ENCODE measurements at regions not wholly inside any gene's neighbourhood (a gene's known extent, or its start where the extent isn't known, plus 50 kb on each side); places are given as distances from the start of the nearest gene placed in this dataset.

DNA sequence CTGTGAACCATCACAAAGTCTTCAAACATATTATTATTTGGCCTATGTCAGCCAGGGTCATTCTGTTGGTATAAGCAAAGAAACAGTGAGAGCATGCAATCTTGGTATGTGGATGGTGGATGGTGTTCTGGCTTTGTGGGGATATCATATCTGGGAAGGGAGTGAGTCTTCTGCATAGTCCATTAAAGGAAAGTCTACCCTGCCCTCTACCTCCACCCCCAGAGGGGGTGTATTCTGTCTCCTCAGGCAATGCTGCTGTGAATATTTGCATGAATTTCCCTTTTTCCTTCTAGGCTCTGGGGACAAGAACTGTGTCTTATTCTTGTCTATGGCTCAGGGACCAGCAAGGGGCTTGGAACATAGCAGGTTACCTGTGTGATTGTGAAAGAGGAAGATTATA, 495.8 kb downstream of the PDCD6IP start:
- no peak for DNase-seq (ENCODE audit: low spot score)

DNA sequence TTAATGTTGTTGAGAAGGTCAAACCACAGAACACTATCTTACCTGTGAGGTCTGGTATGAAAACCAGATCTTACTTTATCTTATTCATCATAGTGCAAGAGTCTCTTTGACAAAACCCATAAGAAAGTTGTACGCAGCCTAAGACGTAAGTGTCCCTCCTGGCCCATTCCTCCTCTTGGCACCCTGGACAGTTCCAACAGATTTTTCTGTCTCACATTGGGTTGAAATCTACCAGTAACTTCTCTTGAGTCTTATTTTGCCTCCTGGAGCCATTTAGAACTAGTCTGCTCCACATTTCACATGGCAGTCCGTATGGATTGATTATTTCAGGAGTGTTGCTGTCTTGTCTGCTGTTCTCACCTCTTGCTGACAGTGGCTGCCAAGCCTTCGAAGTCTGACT, 498.4 kb downstream of the PDCD6IP start:
- no peak for DNase-seq (ENCODE audit: low spot score)

DNA sequence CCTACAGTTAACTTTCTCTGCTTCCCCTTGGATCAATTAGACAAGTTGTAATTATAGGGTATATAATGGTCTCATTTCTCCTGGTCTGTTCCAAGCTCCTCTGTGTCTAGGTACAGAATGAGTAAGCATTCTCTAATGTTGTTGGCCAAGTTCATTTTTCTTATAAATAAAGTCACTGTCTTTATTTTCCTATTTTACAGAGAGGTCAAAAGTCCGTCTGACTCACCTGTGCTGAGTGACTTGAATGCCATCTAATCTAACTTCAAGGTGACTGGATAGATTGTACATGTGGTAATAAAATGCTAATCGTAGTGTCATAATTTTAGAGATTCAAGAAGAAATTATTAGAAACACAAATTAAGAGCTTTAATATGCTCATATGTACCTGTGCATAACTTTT, 500.2 kb downstream of the PDCD6IP start:
- peak; percentile 38 for DNase-seq (ENCODE audit: low spot score)

DNA sequence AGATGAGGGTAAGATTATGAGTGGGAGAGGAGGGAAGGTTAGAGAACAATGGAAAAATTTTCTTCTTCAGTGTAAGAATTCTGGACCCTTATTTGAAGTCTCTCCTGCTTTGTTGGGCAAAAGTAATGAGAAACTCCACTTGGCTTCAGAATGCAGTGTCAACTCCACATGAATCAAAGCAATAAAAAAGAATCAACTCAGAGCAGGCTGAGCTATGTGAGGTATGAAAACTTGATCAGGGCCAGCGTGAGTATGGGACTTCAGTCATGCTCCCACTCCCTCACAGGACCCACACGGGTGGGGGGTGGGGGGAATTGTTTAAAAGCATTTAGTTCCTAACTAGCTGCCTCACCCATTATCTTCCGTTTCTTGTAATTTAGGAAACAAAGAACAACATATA, 502.2 kb downstream of the PDCD6IP start:
- DNase-seq (ENCODE audit: low spot score), result no peak

DNA sequence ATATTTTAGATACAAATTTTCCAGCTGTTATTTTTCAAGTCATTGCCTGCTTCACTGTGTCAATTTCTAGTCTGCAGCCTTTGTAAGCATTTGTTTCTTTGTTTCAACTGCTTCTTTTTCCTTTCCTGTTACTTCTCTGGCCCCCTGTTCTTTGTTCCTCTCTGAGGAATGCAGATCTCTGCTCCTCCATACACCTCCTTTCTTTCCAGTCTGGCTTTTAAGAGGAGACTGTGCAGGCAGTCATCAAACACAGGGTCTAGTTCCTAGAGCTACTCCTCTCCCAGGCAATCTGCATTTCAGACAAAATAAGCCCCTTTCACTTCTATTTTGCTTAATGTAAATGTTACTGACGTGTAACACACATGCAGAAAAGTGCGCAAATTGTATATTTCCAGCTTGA, 502.9 kb downstream of the PDCD6IP start:
- no peak for DNase-seq (ENCODE audit: low spot score)

DNA sequence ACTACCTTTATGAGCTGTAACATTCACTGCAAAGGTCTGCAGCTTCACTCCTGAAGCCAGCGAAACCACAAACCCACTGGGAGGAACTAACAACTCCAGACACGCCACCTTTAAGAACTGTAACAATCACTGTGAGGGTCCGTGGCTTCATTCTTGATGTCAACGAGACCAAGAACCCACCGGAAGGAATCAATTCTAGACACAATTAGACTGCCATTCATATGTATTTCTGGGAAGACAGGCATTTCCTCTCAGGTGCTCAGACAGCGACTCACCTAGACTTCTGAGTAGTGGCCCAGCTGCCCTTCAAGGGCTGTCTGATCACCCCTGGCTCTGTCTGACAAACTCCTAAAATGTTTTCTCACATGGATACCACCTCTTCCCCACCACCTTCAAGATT, 506.8 kb downstream of the PDCD6IP start:
- no peak for DNase-seq (ENCODE audit: low spot score)

DNA sequence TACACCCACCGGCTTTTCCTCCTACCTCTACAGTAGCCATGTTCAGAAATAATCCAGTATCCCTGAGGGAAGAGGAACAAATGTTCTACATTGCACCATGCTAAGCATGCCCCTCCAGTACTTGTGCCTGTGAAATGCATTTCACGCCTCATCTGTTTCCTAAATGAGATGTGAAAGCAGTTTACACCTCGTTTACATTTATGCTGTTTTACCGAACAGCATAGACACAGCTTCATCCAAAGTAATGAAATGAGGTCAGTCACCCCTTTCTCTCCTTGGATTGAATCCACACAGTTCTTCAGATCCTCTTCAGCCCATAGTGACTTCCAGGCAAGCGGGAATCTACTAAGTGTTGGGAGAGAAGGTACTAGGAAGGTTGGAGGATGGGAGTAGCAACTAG, 514.3 kb downstream of the PDCD6IP start:
- no peak for DNase-seq (ENCODE audit: low spot score)

DNA sequence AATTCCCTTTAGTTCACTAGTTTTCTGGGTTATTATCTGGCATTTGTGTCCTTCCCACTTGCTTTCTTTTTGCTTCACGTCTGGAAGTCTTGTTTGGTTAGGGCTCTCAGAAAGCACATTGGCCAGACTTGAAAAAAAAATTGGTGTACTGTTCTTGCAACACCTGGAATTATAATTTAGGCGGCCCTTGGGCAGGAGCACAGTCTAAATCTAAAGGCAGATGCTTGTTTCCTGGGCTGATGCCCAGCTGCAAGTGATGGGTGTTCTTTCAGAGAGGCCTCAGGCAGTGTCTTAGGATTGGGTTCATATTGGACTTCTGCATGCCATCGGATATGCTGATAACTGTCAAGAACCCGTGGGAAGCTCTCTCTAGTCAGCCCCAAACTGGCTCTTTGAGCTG, 521.5 kb downstream of the PDCD6IP start:
- DNase-seq (ENCODE audit: low spot score), result no peak

DNA sequence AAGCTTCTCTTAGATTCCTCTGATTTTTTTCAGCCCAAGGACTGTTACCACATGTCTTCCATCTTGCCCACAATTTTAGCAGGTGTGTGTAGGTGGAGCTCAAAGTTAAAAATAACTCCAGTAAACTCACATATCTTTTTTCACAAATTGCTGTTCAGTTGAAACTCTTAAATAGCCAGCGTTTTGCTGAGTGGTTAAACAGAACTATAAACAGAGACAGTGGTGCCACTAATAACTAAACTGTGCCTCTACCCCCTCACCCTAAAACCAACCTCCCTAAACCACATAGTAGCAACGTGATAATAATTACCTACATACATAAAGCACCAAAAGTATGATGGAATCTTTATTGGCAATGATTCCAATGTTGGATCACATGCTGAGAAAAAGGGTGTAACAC, 525.1 kb downstream of the PDCD6IP start:
- no peak for DNase-seq (ENCODE audit: low spot score)

DNA sequence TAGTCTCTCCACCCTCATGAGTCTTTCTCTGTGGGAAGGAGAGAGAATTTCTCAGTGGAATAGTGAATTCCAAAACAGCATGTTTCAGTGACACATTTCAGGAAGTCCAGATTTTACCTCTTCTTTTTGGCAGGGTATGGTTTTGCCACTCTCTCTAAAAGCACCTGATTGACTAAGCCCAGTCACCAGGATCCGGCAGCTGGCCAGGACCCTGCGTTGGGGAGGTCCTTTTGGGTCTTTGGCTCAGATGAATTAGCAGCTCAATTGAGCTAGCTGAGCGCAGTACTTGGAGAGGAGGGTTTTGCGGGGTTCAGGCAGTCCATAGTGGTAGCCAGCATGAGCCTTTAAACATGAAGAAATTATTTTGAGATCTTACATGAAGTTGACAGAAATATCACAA, 548.2 kb downstream of the PDCD6IP start:
- DNase-seq (ENCODE audit: low spot score), result no peak

DNA sequence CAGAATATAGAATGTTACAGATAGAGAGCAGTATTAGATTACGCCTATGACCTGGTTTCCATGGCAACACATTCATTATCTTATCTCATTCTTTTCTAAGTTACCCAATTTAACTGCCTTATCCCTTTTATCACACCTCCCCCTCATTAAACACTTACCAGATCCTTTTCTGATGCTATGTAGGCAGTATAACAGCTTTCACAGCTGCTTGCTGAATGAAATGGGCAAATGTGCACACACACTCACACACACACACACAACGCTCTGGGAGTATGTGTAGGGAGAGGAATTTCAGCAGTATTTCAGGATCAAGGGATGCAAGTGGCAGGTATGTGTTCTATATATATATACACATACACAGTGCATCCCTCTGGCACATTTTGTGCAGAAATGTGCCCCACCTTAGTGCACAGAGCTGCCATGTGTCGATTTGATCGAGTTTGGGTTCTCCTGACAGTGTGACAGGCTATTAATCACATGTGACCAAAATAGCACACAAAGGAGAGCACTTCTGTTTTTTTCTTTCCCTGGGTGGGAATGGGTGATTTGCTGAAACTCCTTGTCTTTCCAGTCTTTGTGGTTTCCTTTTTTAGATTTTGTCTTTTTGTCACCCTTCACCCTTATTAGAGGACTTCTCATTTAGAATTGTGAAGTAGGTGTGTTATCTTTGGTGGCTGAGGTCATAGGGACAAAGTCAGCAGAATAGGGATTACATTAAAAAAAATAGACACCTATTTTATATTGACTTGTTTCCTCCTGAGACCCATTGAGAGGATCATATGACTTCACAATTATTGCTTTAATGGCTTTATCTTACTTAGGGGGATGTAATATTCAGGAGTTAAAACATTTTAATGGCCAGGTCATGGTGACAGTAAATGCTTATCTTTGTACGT, 553.7 kb downstream of the PDCD6IP start:
- no peak for DNase-seq (ENCODE audit: low spot score)

DNA sequence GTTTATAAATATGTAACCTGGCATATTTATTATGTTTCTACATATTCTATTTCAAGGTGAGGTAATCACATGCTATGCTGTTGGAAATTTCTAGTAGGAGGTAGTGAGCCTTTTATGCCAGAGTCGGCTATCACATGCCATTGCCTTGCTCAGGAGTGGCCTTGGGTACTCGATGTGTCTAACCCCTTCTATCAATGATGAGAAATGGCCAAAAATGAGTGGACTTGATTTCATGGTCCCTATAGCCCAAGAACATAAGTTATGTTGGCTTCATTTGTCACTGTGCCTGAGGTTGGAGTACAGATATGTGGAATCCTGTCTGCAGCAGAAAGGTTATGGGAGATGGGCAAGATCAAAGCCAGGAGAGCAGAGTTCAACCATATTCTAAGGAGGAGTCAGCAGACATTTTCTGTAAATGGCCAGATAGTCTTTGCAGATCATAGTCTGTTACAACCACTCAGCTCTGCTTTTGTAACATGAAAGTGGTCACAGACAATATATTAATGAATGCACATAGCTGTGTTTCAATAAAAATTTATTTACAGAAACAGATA, 554.4 kb downstream of the PDCD6IP start:
- no peak for DNase-seq (ENCODE audit: low spot score)

DNA sequence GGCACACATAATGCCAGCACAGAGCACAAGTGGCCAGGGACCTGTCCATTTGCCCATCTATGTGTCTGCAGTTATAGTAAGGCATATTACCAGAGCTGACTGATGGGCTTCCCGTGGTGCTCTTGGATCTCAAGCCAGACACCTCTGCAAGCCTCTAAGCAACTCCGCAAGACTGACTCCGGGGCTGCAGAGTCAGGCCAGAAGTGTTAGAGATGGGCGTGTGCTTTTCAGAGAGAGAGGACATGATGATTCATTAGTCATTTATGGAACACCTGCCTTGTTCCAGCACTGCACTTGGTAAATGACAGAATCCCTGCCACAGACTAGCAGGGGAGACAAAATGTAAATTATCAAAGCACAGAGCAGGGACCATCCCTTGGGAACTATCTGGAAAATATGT, 559.0 kb downstream of the PDCD6IP start:
- DNase-seq (ENCODE audit: low spot score), result peak; percentile 2

DNA sequence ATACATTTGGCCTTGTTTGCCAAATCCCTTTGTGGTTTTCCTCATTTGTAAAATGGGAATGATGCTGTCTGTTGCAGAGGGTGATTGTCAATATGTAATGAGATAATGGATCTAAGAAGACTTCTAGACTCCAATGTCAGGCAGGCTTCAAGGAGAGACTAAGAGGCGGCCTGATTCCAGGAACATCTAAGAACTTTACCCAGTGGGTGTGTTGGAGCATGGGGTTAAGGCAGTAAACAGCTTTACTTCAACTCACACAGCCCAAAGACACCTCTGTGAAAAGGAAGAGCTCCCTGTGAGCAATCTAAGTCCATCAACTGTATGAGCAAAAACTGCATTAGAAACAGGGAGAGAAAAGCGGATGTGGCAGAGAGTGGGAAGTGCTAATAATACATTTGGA, 560.6 kb downstream of the PDCD6IP start:
- DNase-seq (ENCODE audit: low spot score), result no peak

DNA sequence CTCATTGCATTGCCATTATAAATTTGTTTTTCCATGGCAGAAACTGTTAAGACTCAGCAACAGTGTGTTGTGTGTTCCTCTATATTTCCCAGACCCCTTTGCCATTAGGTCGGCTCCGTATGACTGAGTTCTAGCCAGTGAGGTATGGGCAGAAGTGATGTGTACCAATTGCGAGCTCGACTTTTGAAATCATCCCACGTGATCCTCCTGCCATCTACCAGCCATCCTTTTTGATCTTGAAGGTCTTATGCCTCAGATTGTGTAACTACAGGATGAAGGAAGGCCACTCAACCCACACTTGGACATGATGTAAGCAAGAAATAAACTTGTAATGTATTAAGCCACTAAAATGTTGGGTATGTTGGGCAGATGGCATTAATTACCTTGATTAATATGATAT, 562.3 kb downstream of the PDCD6IP start:
- DNase-seq (ENCODE audit: low spot score), result no peak

DNA sequence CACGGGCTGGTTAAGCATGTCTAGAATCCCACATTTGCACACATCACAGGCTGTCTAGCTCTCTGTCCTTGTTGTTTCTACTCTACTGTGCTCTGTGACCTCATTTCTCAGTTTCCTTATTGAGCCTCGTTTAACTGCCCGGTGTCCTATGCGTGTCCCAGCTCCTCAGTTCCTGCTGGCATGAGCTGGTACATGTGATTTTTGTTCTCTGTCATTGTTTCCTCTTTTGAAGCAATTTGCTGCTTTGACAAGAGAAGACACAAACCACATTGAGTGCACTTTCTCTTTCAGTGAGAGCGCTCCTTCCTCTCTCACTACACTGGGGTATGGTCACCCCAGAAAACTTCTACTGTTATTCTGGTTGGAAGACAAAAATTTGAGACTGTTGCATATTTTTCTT, 563.5 kb downstream of the PDCD6IP start:
- DNase-seq (ENCODE audit: low spot score), result no peak

DNA sequence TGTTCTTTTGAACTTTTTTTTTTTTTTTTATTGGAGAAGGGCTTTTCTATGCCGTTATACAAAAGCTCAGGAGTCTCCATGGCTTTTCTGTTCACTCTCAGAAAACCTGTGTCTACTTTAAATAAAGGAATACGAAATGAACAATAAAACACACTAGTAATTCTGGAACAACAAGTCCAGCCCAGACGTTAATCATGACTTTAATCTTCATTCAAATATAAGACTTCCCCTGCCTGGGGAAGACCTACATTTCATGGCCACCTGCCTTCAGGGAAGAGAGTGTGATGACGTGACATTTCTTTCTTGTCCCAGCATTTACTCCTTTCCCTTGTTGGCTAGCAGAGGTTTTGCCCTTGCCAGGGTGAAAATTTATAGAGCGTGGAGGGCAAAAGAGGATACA, 564.5 kb downstream of the PDCD6IP start:
- DNase-seq (ENCODE audit: low spot score), result no peak

DNA sequence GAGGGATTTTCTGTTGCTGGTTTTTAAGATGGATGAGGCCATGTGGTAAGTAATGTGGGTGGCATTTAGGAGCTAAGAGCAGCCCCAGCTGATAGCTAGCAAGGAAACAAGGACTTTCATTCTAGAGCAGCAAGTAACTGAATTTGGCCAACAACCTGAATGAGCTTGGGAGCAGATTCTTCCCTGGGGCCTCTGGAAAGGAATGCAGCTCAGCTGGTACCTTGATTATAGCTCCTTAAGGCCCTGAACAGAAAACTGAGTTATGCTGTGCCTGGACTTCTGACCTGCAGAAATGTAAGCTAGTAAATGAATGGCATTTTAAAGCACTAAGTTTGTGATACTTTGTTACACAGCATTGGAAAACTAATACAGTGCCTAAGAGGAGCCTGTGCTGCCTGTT, 565.5 kb downstream of the PDCD6IP start:
- DNase-seq (ENCODE audit: low spot score), result no peak

DNA sequence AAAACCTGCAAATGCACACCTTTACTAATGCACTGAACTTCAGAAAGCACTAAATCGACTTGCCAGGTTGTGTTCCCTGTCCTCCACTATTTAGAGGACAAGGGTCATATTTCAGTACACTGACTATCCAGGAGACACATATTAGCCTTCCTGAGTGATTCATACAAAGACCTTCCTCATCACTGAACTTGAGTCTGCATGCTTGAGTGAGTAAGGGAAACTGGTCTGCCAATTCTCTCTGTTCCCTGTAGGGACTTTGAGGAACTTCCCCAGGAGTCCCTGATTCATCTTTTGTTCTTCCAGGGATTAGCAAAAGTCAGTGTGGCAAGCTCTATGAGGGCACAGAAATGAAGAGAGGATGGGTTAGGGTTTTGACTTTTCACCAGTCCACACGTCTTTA, 565.9 kb downstream of the PDCD6IP start:
- no peak for DNase-seq (ENCODE audit: low spot score)

DNA sequence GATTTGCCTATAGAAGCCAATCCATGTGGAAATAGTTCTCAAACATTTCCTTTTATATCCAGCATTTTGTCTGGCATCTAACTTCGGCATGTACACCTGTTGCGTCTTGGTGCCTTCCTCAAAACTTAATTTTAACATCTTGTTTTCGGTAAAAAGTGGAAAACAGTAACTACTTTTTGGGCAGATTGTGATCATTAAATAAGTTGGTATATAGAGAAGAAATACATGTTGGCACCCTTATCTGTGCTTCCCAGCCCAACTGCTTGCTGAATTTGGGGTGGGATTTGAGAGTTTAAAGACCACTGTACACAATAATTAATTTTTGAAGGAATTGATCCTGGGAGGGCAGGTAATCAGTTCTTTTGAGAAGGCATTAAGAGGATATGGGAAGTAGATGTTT, 566.8 kb downstream of the PDCD6IP start:
- DNase-seq (ENCODE audit: low spot score), result no peak

DNA sequence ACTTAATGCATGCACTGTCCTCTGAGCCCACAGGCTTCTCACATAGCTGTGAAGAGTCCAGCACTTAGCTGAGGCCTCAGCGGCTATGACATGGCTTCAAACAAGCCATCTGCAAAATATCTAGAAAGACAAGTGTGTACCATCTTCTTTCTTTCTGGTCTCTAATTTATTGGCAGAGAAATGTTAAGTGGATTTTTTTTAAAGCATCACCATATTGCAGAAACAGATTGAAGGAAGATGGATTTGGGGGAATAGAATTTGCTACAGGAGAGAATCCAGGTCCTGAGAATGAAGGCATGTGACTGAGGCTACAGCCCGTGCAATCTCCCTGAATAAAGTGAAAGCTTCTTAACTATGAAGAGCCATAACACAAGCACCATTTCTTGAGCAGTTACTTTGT, 567.3 kb downstream of the PDCD6IP start:
- DNase-seq (ENCODE audit: low spot score), result no peak

DNA sequence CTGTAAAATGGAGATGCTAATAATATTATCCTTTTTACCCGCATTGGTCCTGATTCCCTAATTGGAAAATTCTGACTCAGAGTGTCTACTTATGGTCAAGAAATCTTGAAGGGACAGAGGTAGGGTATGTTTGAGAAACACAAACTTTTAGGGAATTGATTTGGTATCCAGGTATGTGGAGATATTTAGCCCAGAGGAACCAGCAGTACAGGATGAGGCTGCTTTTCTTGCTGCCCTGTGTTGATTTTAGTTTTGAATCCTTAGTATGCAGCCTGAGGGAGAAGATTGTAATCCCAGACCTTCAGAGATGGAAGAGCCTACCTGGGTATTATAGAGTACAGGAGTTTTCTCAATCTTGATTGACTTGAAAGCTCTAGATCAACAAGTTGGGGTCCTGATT, 569.1 kb downstream of the PDCD6IP start:
- no peak for DNase-seq (ENCODE audit: low spot score)

DNA sequence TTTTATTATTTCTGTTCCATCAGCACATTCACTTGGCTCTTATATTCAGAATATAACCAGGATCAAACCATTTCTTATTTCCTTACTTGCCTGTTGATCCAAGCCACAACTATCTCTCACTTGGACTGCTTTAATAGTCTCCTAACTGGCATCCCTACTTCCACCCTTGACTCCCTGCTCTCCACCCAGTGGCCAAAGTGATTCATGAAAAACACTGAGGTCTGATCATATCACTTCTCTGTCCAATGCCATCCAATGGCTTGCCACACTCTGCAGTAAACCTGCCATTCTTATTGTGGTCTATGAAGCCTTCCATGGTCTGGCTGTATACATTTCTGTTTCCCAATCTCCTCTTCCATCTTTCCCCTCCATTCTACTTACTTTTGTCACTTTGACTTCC, 576.1 kb downstream of the PDCD6IP start:
- DNase-seq (ENCODE audit: low spot score), result no peak

DNA sequence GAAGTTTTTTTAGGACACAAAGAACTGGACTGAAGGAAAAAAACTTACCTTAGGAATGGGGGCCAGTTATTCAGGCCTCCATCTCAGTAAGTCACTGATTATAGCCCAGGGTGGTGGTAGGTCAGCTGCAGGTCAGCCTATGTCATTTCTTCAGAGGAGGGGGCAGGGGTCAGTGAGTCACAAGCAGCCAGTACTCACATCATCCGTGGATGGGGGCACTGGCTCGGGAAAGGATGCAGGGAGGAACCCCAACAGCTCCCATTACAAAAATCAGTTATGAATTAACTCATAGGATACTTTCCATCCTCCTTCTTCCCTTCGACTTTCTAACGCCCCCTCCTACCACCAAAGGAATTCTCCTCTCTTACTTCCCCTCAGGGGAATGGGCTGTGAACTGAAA, 578.3 kb downstream of the PDCD6IP start:
- DNase-seq (ENCODE audit: low spot score), result no peak
